HepG2 (cell line): ENCODE measurements at regions not wholly inside any gene's neighbourhood (a gene's known extent, or its start where the extent isn't known, plus 50 kb on each side); places are given as distances from the start of the nearest gene placed in this dataset.

ENCODE experiments used
- ATAC-seq: fragments of 200-7000 bp; cut with Tn5 transposase; 3 replicates; pipeline ENCODE4 v1.9.1; 2020; ENCODE audit warnings: mild to moderate bottlenecking, moderate library complexity
- BruUV-seq: library from RNA; stranded (reverse); fragments of 400-500 nt; replicated peaks from 2 replicates; lab custom pipeline; 2021; lab: Mats Ljungman, UMichigan
- CTCF ChIA-PET: fragments of 300-600 bp; formaldehyde crosslinking; extraction: SDS; loops from one replicate; lab custom pipeline; 2021; ENCODE audit warnings: low total read pairs, inconsistent platforms, low intra/inter-chr PET ratio; lab: Yijun Ruan, JAX
- POLR2A ChIA-PET: fragments of 350-600 bp; sonication (Branson Sonifier 250); formaldehyde crosslinking; loops from one replicate; lab custom pipeline; 2020; ENCODE audit warnings: antibody characterized with exemption, inconsistent platforms; lab: Yijun Ruan, JAX
- DNase-seq: peaks from one replicate; pipeline ENCODE4 v3.0.0-alpha.2; 2015; ENCODE audit warnings: low spot score
- FAIRE-seq: peaks from 3 replicates; lab custom pipeline; 2011; peaks lifted over from hg19 to GRCh38; lab: Jason Lieb, UNC
- H2AFZ ChIP-seq: one replicate; pipeline ENCODE4 v1.6.1; 2011; ENCODE audit warnings: low read length, inconsistent platforms
- H3K27ac ChIP-seq: fragments of 300-600 bp; 3 replicates; pipeline ENCODE4 v1.8.0; 2011; ENCODE audit warnings: mixed run types, mild to moderate bottlenecking, mixed read lengths, low read length, inconsistent platforms; ENCODE audit not compliant: insufficient read depth; ENCODE audit errors: extremely low read length
- H3K27me3 ChIP-seq, 2 experiments: fragments of 200-600 bp in 1 of 2; 2 replicates in 1 of 2; 3 replicates in 1 of 2; pipeline versions ENCODE4 v1.6.0 to v1.8.0; 2011; ENCODE audit warnings: low read length in 2 of 2, mild to moderate bottlenecking in 2 of 2, moderate library complexity in 2 of 2, inconsistent platforms in 1 of 2; ENCODE audit not compliant: insufficient read depth in 2 of 2, control insufficient read depth in 1 of 2
- H3K36me3 ChIP-seq, 2 experiments: fragments of 200-600 bp in 1 of 2; replicated peaks in 1 of 2; 2 replicates in 1 of 2; 3 replicates in 1 of 2; pipeline versions ENCODE4 v1.5.1 to v1.8.0; 2011; ENCODE audit warnings: low read length in 2 of 2, inconsistent platforms in 1 of 2; ENCODE audit not compliant: insufficient read depth in 2 of 2, control insufficient read depth in 1 of 2
- H3K4me1 ChIP-seq: 2 replicates; pipeline ENCODE4 v1.5.1; 2012; ENCODE audit warnings: low read length, inconsistent platforms; ENCODE audit not compliant: insufficient read depth
- H3K4me2 ChIP-seq: 2 replicates; pipeline ENCODE4 v1.6.0; 2011; ENCODE audit warnings: low read depth, low read length, inconsistent platforms
- H3K4me3 ChIP-seq, 3 experiments: fragments of 200-600 bp in 1 of 3; sonication (generic), shearing (Covaris generic) in 1 of 3; replicated peaks in 1 of 3; 2 replicates each; pipeline ENCODE4 v1.5.1; 2011 to 2016; ENCODE audit warnings: low read length in 3 of 3, inconsistent platforms in 2 of 3, low read depth in 2 of 3, mild to moderate bottlenecking in 2 of 3, control low read depth in 1 of 3, mixed read lengths in 1 of 3; ENCODE audit not compliant: insufficient read depth in 1 of 3
- H3K79me2 ChIP-seq: one replicate; pipeline ENCODE4 v1.6.1; 2011; ENCODE audit warnings: low read length, inconsistent platforms; ENCODE audit not compliant: insufficient read depth
- H3K9ac ChIP-seq: 2 replicates; pipeline ENCODE4 v1.6.0; 2011; ENCODE audit warnings: mild to moderate bottlenecking, low read depth, low read length, inconsistent platforms; ENCODE audit not compliant: insufficient read depth
- H3K9me3 ChIP-seq: 2 replicates; pipeline ENCODE4 v1.5.1; 2012; ENCODE audit warnings: mild to moderate bottlenecking, low read length
- H4K20me1 ChIP-seq: 2 replicates; pipeline ENCODE4 v1.6.0; 2011; ENCODE audit warnings: inconsistent platforms, mild to moderate bottlenecking, low read length, moderate library complexity; ENCODE audit not compliant: insufficient read depth
- ATF3 ChIP-seq: sonication (generic); formaldehyde crosslinking; IDR thresholded peaks from 2 replicates; pipeline ENCODE4 v1.4.0; 2020; ENCODE audit warnings: missing genetic modification reagents
- BCLAF1 ChIP-seq: fragments of 450-650 bp; IDR thresholded peaks from 2 replicates; pipeline ENCODE4 v1.6.1; 2017; ENCODE audit warnings: mild to moderate bottlenecking
- MAZ ChIP-seq, 2 experiments: sonication (generic) in 1 of 2; formaldehyde crosslinking in 1 of 2; IDR thresholded peaks; 2 replicates each; pipeline versions ENCODE4 v1.5.0 to v1.6.1; 2012 to 2020; ENCODE audit warnings: low read depth in 2 of 2, mild to moderate bottlenecking in 2 of 2, borderline replicate concordance in 1 of 2, improper control_type of control experiment in 1 of 2, low read length in 1 of 2, missing genetic modification reagents in 1 of 2, moderate library complexity in 1 of 2
- ZNF574 ChIP-seq: sonication (generic); formaldehyde crosslinking; IDR thresholded peaks from 2 replicates; pipeline ENCODE4 v1.4.0; 2020; ENCODE audit warnings: missing genetic modification reagents
- WGBS: methylation state at CpG from one replicate; pipeline ENCODE4 v1.1.6; 2017; ENCODE audit warnings: low lambda C conversion rate; 5-methylcytosine and 5-hydroxymethylcytosine counted together
- in situ Hi-C: cut with HindIII; loops from 2 replicates; pipeline ENCODE4 v1.10.0; 2017; ENCODE audit warnings: low pct_unique_long_range_greater_than_20kb; ENCODE audit not compliant: extremely low pct_ligation_motif_present
- intact Hi-C: fragments of 100-400 bp; cut with micrococcal nuclease; formaldehyde crosslinking; loops from one replicate; pipeline ENCODE4 v1.10.0; 2022; ENCODE audit not compliant: unreplicated experiment

- FAIRE-seq (no peak), ATAC-seq (no peak), DNase-seq (no peak)
- BruUV-seq, result no TSS peak
- Histone ChIP-seq H3K9ac (no peak overlapping the region), H2AFZ (no peak overlapping the region), H3K79me2 (no peaks in the 10 kb centered on the region), H3K27ac (no peak overlapping the region), H3K9me3 (no peaks in the 10 kb centered on the region), H3K27me3 (peaks cover 1 to 10% of the 10 kb centered on the region in 2 experiments; a peak in 2 of 5 replicates), H4K20me1 (no peaks in the 10 kb centered on the region), H3K36me3 (no peaks in the 10 kb centered on the region), H3K4me2 (no peak overlapping the region), H3K4me1 (no peaks in the 10 kb centered on the region), H3K4me3 (no peak overlapping the region)
- no peak for TF ChIP-seq ATF3 (CRISPR knock-in tag)
- TF ChIP-seq ZNF574 (CRISPR knock-in tag), result no peak
- no peak for TF ChIP-seq MAZ (IDR thresholded peaks at IDR 0.05; ENCODE audit: borderline replicate concordance, low read depth, low read length)
- no peak for TF ChIP-seq MAZ (CRISPR knock-in tag; IDR thresholded peaks at IDR 0.05; ENCODE audit: low read depth)
- no peak for TF ChIP-seq BCLAF1
- ChIA-PET CTCF (no interaction called here), POLR2A (no interaction called here)
- 53% methylated on average over 11 of the region's 11 CpGs for WGBS
- in situ Hi-C loops (no loop called here), intact Hi-C loops (no loop called here)
Observed at GRCh38 chr9:89837162-89837933, 232.5 kb downstream of the GADD45G start.
